PC-3 (cell line): ENCODE measurements at regions not wholly inside any gene's neighbourhood (a gene's known extent, or its start where the extent isn't known, plus 50 kb on each side); places are given as distances from the start of the nearest gene placed in this dataset.
A peak's percentile ranks its signal among the peaks of the same experiment; 100 is the strongest.
"Not testable (repeated sequence)": the region's sequence is repeated elsewhere in the genome, so short reads cannot be mapped to it uniquely, and the experiment has no call there.

Experiments used
- ATAC-seq: fragments of 200-7000 bp; cut with Tn5 transposase; 2 replicates; pipeline ENCODE4 v1.9.1; 2020; ENCODE audit warnings: mild to moderate bottlenecking, moderate library complexity
- BruUV-seq: library from RNA; stranded (reverse); fragments of 400-500 nt; replicated peaks from 2 replicates; lab custom pipeline; 2021; lab: Mats Ljungman, UMichigan
- CTCF ChIA-PET: fragments of 300-600 bp; sonication (Branson Sonifier 250); formaldehyde crosslinking; loops from one replicate; lab custom pipeline; 2022; ENCODE audit warnings: antibody characterized with exemption; lab: Charles Lee
- POLR2A ChIA-PET: fragments of 300-600 bp; sonication (Branson Sonifier 250); formaldehyde crosslinking; loops from one replicate; lab custom pipeline; 2022; ENCODE audit warnings: antibody characterized with exemption; ENCODE audit not compliant: unreplicated experiment; lab: Charles Lee
- DNase-seq: peaks from one replicate; pipeline ENCODE4 v3.0.0-alpha.2; 2015
- H2AFZ ChIP-seq: fragments of 300-600 bp; sonication (generic); 2 replicates; pipeline ENCODE4 v1.6.0; 2016; ENCODE audit warnings: antibody characterized with exemption, low read length
- H3F3A ChIP-seq: fragments of 300-600 bp; sonication (generic); one replicate; pipeline ENCODE4 v1.6.0; 2017; ENCODE audit warnings: antibody characterized with exemption, low read length, control low read depth, mild to moderate bottlenecking; ENCODE audit not compliant: unreplicated experiment
- H3K27ac ChIP-seq: fragments of 300-600 bp; sonication (generic); 2 replicates; pipeline ENCODE4 v1.5.1; 2016; ENCODE audit warnings: mild to moderate bottlenecking, low read length
- H3K27me3 ChIP-seq: fragments of 300-600 bp; sonication (generic); 2 replicates; pipeline ENCODE4 v1.6.1; 2016; ENCODE audit warnings: low read length, mixed read lengths
- H3K36me3 ChIP-seq: fragments of 300-600 bp; sonication (generic); 2 replicates; pipeline ENCODE4 v1.6.1; 2016; ENCODE audit warnings: low read depth, mixed run types, low read length, mixed read lengths
- H3K4me1 ChIP-seq: fragments of 300-600 bp; sonication (generic); 2 replicates; pipeline ENCODE4 v1.5.1; 2016; ENCODE audit warnings: low read length; ENCODE audit not compliant: insufficient read depth
- H3K4me2 ChIP-seq: fragments of 300-600 bp; sonication (generic); 2 replicates; pipeline ENCODE4 v1.6.0; 2016; ENCODE audit warnings: low read length
- H3K4me3 ChIP-seq: fragments of 300-600 bp; sonication (generic); 2 replicates; pipeline ENCODE4 v1.5.1; 2016; ENCODE audit warnings: mild to moderate bottlenecking, low read length, mixed read lengths
- H3K79me2 ChIP-seq: fragments of 300-600 bp; sonication (generic); 2 replicates; pipeline ENCODE4 v1.6.1; 2017; ENCODE audit warnings: low read length, mixed read lengths
- H3K9ac ChIP-seq: fragments of 300-600 bp; sonication (generic); 2 replicates; pipeline ENCODE4 v1.6.0; 2016; ENCODE audit warnings: mild to moderate bottlenecking, low read length
- H3K9me2 ChIP-seq: fragments of 300-600 bp; sonication (generic); replicated peaks from 2 replicates; pipeline ENCODE4 v1.6.1; 2016; ENCODE audit warnings: mixed run types, low read length, mixed read lengths
- H3K9me3 ChIP-seq: fragments of 300-600 bp; sonication (generic); 2 replicates; pipeline ENCODE4 v1.6.1; 2016; ENCODE audit warnings: low read length, mixed read lengths
- H4K20me1 ChIP-seq: fragments of 300-600 bp; sonication (generic); 2 replicates; pipeline ENCODE4 v1.6.1; 2016; ENCODE audit warnings: low read length, mixed read lengths
- EZH2 ChIP-seq: fragments of 300-600 bp; sonication (generic); IDR thresholded peaks from one replicate; pipeline ENCODE4 v1.6.1; 2017; ENCODE audit warnings: antibody characterized with exemption, mild to moderate bottlenecking, low read length; ENCODE audit not compliant: unreplicated experiment
- EZH2phosphoT487 ChIP-seq: fragments of 300-600 bp; sonication (generic); IDR thresholded peaks from 2 replicates; pipeline ENCODE4 v1.6.1; 2018; ENCODE audit warnings: mild to moderate bottlenecking, antibody characterized with exemption, low read length, borderline replicate concordance
- intact Hi-C: fragments of 100-400 bp; cut with micrococcal nuclease; formaldehyde crosslinking; loops from 2 replicates; pipeline ENCODE4 v1.9.0; 2023
- TF ChIP-seq, protein P1 (sequence below): fragments of 300-600 bp; sonication (generic); conservative IDR thresholded peaks from 2 replicates; pipeline ENCODE4 v1.5.1; 2017; ENCODE audit warnings: antibody characterized with exemption, low read depth, mild to moderate bottlenecking, low read length

- H3K27ac ChIP-seq = no peak overlapping the region
- intact Hi-C loops = no loop called here
- ATAC-seq (no peak), DNase-seq (peak; percentile 6)
- H3K4me1 ChIP-seq = no peaks in the 10 kb centered on the region
- no peaks in the 10 kb centered on the region for H4K20me1 ChIP-seq
- H3K9me2 ChIP-seq = no peaks in the 10 kb centered on the region
- no peaks in the 10 kb centered on the region for H3F3A ChIP-seq
- no peaks in the 10 kb centered on the region for H3K79me2 ChIP-seq
- H3K4me2 ChIP-seq = no peak overlapping the region
- BruUV-seq = no TSS peak
- TF ChIP-seq EZH2 (no peak), EZH2phosphoT487 (no peak)
- TF ChIP-seq, protein P1, sequence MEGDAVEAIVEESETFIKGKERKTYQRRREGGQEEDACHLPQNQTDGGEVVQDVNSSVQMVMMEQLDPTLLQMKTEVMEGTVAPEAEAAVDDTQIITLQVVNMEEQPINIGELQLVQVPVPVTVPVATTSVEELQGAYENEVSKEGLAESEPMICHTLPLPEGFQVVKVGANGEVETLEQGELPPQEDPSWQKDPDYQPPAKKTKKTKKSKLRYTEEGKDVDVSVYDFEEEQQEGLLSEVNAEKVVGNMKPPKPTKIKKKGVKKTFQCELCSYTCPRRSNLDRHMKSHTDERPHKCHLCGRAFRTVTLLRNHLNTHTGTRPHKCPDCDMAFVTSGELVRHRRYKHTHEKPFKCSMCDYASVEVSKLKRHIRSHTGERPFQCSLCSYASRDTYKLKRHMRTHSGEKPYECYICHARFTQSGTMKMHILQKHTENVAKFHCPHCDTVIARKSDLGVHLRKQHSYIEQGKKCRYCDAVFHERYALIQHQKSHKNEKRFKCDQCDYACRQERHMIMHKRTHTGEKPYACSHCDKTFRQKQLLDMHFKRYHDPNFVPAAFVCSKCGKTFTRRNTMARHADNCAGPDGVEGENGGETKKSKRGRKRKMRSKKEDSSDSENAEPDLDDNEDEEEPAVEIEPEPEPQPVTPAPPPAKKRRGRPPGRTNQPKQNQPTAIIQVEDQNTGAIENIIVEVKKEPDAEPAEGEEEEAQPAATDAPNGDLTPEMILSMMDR = no peak
- no peaks in the 10 kb centered on the region for H3K27me3 ChIP-seq
- H3K9me3 ChIP-seq = no peaks in the 10 kb centered on the region
- CTCF ChIA-PET = no interaction called here
- POLR2A ChIA-PET = no interaction called here
- H2AFZ ChIP-seq = no peak overlapping the region
- no peak overlapping the region for H3K9ac ChIP-seq
- H3K4me3 ChIP-seq = no peak overlapping the region
- no peaks in the 10 kb centered on the region for H3K36me3 ChIP-seq
Observed at GRCh38 chr10:30727524-30727923, 98.0 kb upstream of the LYZL2 start.

- H3K27ac ChIP-seq, CTCF ChIA-PET, BruUV-seq, H2AFZ ChIP-seq, POLR2A ChIA-PET, H4K20me1 ChIP-seq, H3K36me3 ChIP-seq, H3K9ac ChIP-seq, H3K9me2 ChIP-seq, H3K27me3 ChIP-seq, H3K4me3 ChIP-seq, H3K4me1 ChIP-seq, intact Hi-C loops, H3K9me3 ChIP-seq, H3K79me2 ChIP-seq, H3F3A ChIP-seq, H3K4me2 ChIP-seq: not testable (repeated sequence)
- DNase-seq (peak; percentile 73), ATAC-seq (peak; percentile 98)
- TF ChIP-seq, protein P1 = peak; percentile 52
Observed at GRCh38 chr10:30726783-30727414, 97.3 kb upstream of the LYZL2 start.

DNA sequence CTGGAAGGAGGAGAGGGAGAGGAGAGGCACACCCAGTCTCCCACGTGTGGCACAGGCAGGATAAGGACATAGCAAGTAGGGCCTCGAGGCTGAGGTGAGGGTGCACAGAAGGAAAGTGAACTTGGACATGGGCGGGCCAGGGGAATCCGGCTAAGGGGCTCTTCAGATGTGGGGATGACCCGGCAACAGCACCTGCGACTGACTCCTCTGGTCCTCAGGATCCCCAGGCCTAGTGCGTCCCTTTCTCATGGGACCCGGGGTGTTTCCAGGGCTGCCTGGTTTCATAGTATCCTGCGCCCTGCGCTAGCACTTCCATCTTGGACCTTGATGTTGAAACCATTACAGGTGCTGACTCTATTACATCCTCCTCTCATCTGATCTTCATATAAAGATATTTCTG is 96.1 kb upstream of the LYZL2 start:
- intact Hi-C loops = no loop called here
- Histone ChIP-seq H3K36me3 (no peaks in the 10 kb centered on the region), H3K9me2 (no peaks in the 10 kb centered on the region), H3K79me2 (no peaks in the 10 kb centered on the region), H4K20me1 (no peaks in the 10 kb centered on the region), H3K9me3 (no peaks in the 10 kb centered on the region), H3K9ac (no peak overlapping the region), H3K4me3 (no peak overlapping the region), H2AFZ (no peak overlapping the region), H3F3A (no peaks in the 10 kb centered on the region), H3K27me3 (no peaks in the 10 kb centered on the region), H3K27ac (no peak overlapping the region), H3K4me2 (no peak overlapping the region), H3K4me1 (no peaks in the 10 kb centered on the region)
- TF ChIP-seq EZH2phosphoT487 (no peak), EZH2 (no peak)
- TF ChIP-seq, protein P1 = no peak
- ChIA-PET CTCF (no interaction called here), POLR2A (no interaction called here)
- ATAC-seq = no peak
- BruUV-seq = no TSS peak
- DNase-seq = no peak
